ENCODE measurements at regions not wholly inside any gene's neighbourhood (a gene's known extent, or its start where the extent isn't known, plus 50 kb on each side); places are given as distances from the start of the nearest gene placed in this dataset.

DNA sequence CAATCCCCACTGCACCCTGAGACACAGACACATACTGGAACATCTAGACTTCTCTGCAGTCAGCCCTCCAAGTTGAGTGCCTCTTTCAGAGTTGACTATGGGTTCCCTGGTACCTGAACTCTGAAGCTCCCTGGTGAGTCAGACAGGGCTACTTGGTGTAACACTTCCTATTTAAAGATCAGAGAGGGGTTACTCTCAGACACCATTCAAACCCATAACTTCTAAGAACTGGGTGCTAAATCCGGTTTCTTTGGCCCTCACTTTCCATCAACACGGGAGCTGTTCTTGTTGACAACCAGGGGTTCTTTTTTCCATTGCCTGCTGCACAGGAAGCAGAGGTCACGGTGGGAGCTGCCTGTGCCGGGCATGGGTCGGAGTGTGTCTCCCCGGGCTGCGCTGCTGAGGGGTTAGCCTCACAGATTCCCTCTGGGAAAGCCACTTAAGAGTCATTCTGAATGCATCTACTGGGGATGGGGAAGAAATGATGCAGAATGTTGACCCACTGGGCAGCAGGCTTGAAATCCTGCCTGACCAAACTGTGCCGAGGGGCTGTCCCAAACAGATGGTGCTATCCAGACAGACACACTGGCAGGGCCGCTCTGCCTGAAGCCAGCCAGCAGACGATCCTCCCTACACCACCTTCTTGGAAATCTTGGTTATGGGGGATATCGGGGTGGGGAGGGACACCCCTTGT is 74.1 kb downstream of the PITPNM2 start:
- Histone ChIP-seq H3F3A (ENCODE audit: insufficient read depth) (no peaks in the 10 kb centered on the region), H3K27me3 (replicated peaks; ENCODE audit: insufficient read depth) (no peaks in the 10 kb centered on the region), H3K4me3 (no peak overlapping the region), H3K4me1 (ENCODE audit: insufficient read depth) (no peaks in the 10 kb centered on the region), H3K4me2 (ENCODE audit: unreplicated experiment) (no peak overlapping the region), H3K9me3 (ENCODE audit: low read depth) (no peaks in the 10 kb centered on the region), H4K20me1 (ENCODE audit: insufficient read depth) (no peaks in the 10 kb centered on the region), H3K79me2 (ENCODE audit: insufficient read depth) (no peaks in the 10 kb centered on the region), H3K27ac (no peak overlapping the region), H2AFZ (no peak overlapping the region), H3K36me3 (ENCODE audit: low read depth) (no peaks in the 10 kb centered on the region), H3K9ac (no peak overlapping the region), H3K9me2 (ENCODE audit: insufficient read depth) (no peaks in the 10 kb centered on the region)
- in situ Hi-C loops (cut with MboI): no loop called here
- TF ChIP-seq EZH2phosphoT487 (IDR thresholded peaks at IDR 0.05; ENCODE audit: insufficient read depth, low read depth) (no peak), EZH2 (IDR thresholded peaks at IDR 0.05; ENCODE audit: insufficient read depth, poor library complexity, severe bottlenecking) (no peak)
- peak; percentile 30 for DNase-seq
- 89 to 92% methylated on average over 10 to 11 of the region's 11 CpGs for WGBS, 2 experiments (ENCODE audit: low coverage in 1 of 2, low lambda C conversion rate in 2 of 2, missing lambda C conversion rate in 2 of 2)

DNA sequence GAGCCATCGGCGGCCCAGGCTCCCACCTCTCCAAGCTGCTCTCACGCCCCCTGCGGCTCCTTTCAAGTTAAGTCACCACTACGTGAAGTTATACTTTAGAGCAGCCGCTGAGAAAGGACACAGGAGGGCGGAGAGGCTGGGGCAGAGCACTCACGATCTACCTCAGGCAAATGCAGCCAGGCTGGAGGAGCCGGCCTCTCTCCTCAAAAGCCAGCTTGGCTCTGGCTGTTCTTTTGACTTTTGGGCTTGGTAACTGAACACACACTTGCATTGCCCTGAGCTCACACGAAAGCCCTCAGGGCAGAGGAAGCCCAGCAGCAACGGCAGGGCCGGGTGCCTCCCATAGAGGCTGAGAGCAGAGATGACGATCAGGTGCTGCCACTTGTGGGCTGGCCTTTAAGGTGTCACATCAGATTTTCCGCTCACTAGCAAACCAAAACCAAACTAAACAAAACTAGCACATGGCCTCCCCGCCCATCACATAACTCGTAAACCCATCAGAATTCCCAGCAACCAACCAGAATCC is 75.2 kb downstream of the PITPNM2 start:
- H3K27ac ChIP-seq: no peak overlapping the region
- no peak overlapping the region for H3K4me2 ChIP-seq (ENCODE audit: unreplicated experiment)
- in situ Hi-C loops (cut with MboI): no loop called here
- H3F3A ChIP-seq (ENCODE audit: insufficient read depth): no peaks in the 10 kb centered on the region
- H4K20me1 ChIP-seq (ENCODE audit: insufficient read depth): no peaks in the 10 kb centered on the region
- no peak for DNase-seq
- no peak overlapping the region for H2AFZ ChIP-seq
- WGBS, 2 experiments (ENCODE audit: low coverage in 1 of 2, low lambda C conversion rate in 2 of 2, missing lambda C conversion rate in 2 of 2): 67 to 69% methylated on average over 16 of the region's 16 CpGs
- no peaks in the 10 kb centered on the region for H3K9me3 ChIP-seq (ENCODE audit: low read depth)
- H3K4me3 ChIP-seq: no peak overlapping the region
- H3K36me3 ChIP-seq (ENCODE audit: low read depth): no peaks in the 10 kb centered on the region
- no peaks in the 10 kb centered on the region for H3K4me1 ChIP-seq (ENCODE audit: insufficient read depth)
- no peaks in the 10 kb centered on the region for H3K9me2 ChIP-seq (ENCODE audit: insufficient read depth)
- no peaks in the 10 kb centered on the region for H3K79me2 ChIP-seq (ENCODE audit: insufficient read depth)
- H3K9ac ChIP-seq: no peak overlapping the region
- H3K27me3 ChIP-seq (replicated peaks; ENCODE audit: insufficient read depth): no peaks in the 10 kb centered on the region
- TF ChIP-seq EZH2 (IDR thresholded peaks at IDR 0.05; ENCODE audit: insufficient read depth, poor library complexity, severe bottlenecking) (no peak), EZH2phosphoT487 (IDR thresholded peaks at IDR 0.05; ENCODE audit: insufficient read depth, low read depth) (no peak)

DNA sequence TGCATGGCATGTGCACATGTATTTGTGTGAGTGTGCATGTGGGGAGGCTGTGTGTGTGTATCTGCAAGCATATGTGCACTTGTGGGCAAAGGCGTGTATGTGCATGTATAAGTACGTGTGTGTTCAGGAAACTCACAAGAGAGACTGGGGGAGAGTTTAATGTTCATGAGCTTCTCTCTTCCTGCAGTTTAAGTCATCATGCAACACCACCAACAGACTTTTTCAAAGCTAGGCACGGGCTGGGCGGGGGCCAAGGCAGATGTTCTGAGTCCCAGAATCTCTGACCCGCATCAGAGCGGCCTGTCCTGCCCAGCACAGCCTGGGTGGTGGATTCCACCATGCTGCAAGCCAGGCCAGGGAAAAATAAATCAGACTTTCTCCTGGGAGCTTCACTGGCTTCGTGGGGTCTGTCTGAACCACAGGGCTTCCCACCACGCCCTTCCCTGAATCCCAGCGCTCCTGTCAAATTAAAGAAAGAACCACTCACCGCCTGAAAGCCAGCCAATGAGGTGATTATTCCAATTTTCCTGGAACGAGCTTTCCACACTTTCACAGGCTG is 75.7 kb downstream of the PITPNM2 start:
- Histone ChIP-seq H3K27me3 (replicated peaks; ENCODE audit: insufficient read depth) (no peaks in the 10 kb centered on the region), H3K9me2 (ENCODE audit: insufficient read depth) (no peaks in the 10 kb centered on the region), H3K79me2 (ENCODE audit: insufficient read depth) (no peaks in the 10 kb centered on the region), H2AFZ (no peak overlapping the region), H3K27ac (no peak overlapping the region), H3K9ac (no peak overlapping the region), H3K4me3 (no peak overlapping the region), H3K4me1 (ENCODE audit: insufficient read depth) (no peaks in the 10 kb centered on the region), H3F3A (ENCODE audit: insufficient read depth) (no peaks in the 10 kb centered on the region), H3K9me3 (ENCODE audit: low read depth) (no peaks in the 10 kb centered on the region), H4K20me1 (ENCODE audit: insufficient read depth) (no peaks in the 10 kb centered on the region), H3K4me2 (ENCODE audit: unreplicated experiment) (no peak overlapping the region), H3K36me3 (ENCODE audit: low read depth) (no peaks in the 10 kb centered on the region)
- in situ Hi-C loops (cut with MboI): no loop called here
- 63 to 65% methylated on average over 11 of the region's 11 CpGs for WGBS, 2 experiments (ENCODE audit: low coverage in 1 of 2, low lambda C conversion rate in 2 of 2, missing lambda C conversion rate in 2 of 2)
- TF ChIP-seq EZH2 (IDR thresholded peaks at IDR 0.05; ENCODE audit: insufficient read depth, poor library complexity, severe bottlenecking) (no peak), EZH2phosphoT487 (IDR thresholded peaks at IDR 0.05; ENCODE audit: insufficient read depth, low read depth) (no peak)
- DNase-seq: no peak

DNA sequence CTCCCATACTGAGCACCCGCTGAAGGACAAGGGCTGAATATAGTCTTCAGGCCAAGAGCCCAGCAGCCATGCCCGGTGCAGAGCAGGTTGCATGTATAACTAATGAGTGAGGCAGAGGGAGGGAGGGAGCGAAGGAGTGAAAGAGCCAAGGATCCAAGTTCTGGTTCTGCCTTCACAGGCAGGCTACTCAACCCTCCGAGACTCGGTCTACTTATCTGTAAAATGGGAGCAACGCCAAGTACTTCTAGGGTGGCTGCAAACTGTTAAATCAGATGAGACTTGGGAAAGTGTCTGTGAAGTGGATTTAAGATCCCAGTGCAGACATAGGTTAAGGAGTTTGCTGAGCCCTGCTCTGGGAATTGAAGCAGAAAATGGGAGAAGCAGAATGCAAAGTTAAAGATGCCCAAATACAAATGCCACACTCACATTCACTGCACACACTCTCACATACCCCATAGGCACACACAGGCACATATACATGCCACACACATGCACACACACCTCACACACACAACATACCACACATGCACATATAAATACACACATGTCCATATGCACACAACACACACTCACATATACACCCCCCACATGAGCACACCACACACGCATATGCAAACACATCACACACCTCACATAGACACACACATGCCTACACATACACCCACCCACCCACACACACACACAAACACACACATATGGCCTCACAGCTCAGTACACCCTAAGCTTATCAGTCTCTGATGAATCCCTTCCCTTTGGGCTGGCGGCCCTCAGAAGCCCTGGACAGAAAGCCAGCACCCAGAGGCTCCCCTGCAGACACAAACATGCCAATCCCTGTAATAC is 76.7 kb downstream of the PITPNM2 start:
- H3K4me1 ChIP-seq (ENCODE audit: insufficient read depth): no peaks in the 10 kb centered on the region
- no peak overlapping the region for H3K4me2 ChIP-seq (ENCODE audit: unreplicated experiment)
- no peak overlapping the region for H3K27ac ChIP-seq
- in situ Hi-C loops (cut with MboI): no loop called here
- no peaks in the 10 kb centered on the region for H3K9me2 ChIP-seq (ENCODE audit: insufficient read depth)
- H3K36me3 ChIP-seq (ENCODE audit: low read depth): no peaks in the 10 kb centered on the region
- H2AFZ ChIP-seq: no peak overlapping the region
- no peak overlapping the region for H3K9ac ChIP-seq
- no peaks in the 10 kb centered on the region for H3K9me3 ChIP-seq (ENCODE audit: low read depth)
- TF ChIP-seq EZH2 (IDR thresholded peaks at IDR 0.05; ENCODE audit: insufficient read depth, poor library complexity, severe bottlenecking) (no peak), EZH2phosphoT487 (IDR thresholded peaks at IDR 0.05; ENCODE audit: insufficient read depth, low read depth) (no peak)
- 89 to 91% methylated on average over 8 of the region's 8 CpGs for WGBS, 2 experiments (ENCODE audit: low coverage in 1 of 2, low lambda C conversion rate in 2 of 2, missing lambda C conversion rate in 2 of 2)
- no peaks in the 10 kb centered on the region for H3F3A ChIP-seq (ENCODE audit: insufficient read depth)
- no peaks in the 10 kb centered on the region for H3K79me2 ChIP-seq (ENCODE audit: insufficient read depth)
- H3K4me3 ChIP-seq: no peak overlapping the region
- H3K27me3 ChIP-seq (replicated peaks; ENCODE audit: insufficient read depth): no peaks in the 10 kb centered on the region
- DNase-seq: no peak
- H4K20me1 ChIP-seq (ENCODE audit: insufficient read depth): no peaks in the 10 kb centered on the region

Measured in GM23248 (cell line).